CD8-positive, alpha-beta memory T cell (primary cell): ENCODE measurements at regions not wholly inside any gene's neighbourhood (a gene's known extent, or its start where the extent isn't known, plus 50 kb on each side); places are given as distances from the start of the nearest gene placed in this dataset.

Experiments used
- CTCF ChIA-PET: fragments of 350-600 bp; sonication (Branson Sonifier 250); formaldehyde crosslinking; loops from one replicate; lab custom pipeline; 2021; ENCODE audit warnings: antibody characterized with exemption; lab: Charles Lee
- POLR2A ChIA-PET: fragments of 350-600 bp; sonication (Branson Sonifier 250); formaldehyde crosslinking; loops from one replicate; lab custom pipeline; 2021; ENCODE audit warnings: antibody characterized with exemption; lab: Charles Lee
- DNase-seq, 5 donors: peaks; one replicate each; pipeline versions ENCODE4 v3.0.0 to v3.0.0-alpha.2; 2020 to 2022; ENCODE audit warnings: mixed read lengths in 1 of 5
- H3K27ac ChIP-seq: one replicate; pipeline ENCODE4 v1.7.0; 2013; ENCODE audit warnings: low read depth, mild to moderate bottlenecking, low read length, moderate library complexity
- H3K27me3 ChIP-seq: 2 replicates; pipeline ENCODE4 v1.7.0; 2013; ENCODE audit warnings: low read length, mild to moderate bottlenecking; ENCODE audit not compliant: insufficient read depth, poor library complexity, severe bottlenecking
- H3K36me3 ChIP-seq: 2 replicates; pipeline ENCODE4 v1.7.0; 2013; ENCODE audit warnings: mild to moderate bottlenecking, low read length, moderate library complexity; ENCODE audit not compliant: insufficient read depth
- H3K4me1 ChIP-seq: 2 replicates; pipeline ENCODE4 v1.7.0; 2013; ENCODE audit warnings: mild to moderate bottlenecking, low read length, moderate library complexity; ENCODE audit not compliant: insufficient read depth
- H3K4me3 ChIP-seq: 2 replicates; pipeline ENCODE4 v1.7.0; 2013; ENCODE audit warnings: mild to moderate bottlenecking, low read length
- H3K9me3 ChIP-seq: 2 replicates; pipeline ENCODE4 v1.7.0; 2013; ENCODE audit warnings: mild to moderate bottlenecking, low read length
- H3K27ac Mint-ChIP-seq, 8 donors: one replicate each; pipeline ENCODE4 v1.8.0; 2020 to 2021; ENCODE audit warnings: mixed read lengths in 8 of 8, mild to moderate bottlenecking in 6 of 8, inconsistent platforms in 3 of 8, moderate library complexity in 3 of 8
- H3K27me3 Mint-ChIP-seq, 2 donors: one replicate each; pipeline ENCODE4 v1.8.0; 2020 to 2021; ENCODE audit warnings: mixed read lengths in 2 of 2, mild to moderate bottlenecking in 1 of 2, moderate library complexity in 1 of 2
- H3K36me3 Mint-ChIP-seq, 3 donors: one replicate each; pipeline ENCODE4 v1.8.0; 2020 to 2021; ENCODE audit warnings: mixed read lengths in 3 of 3, inconsistent platforms in 1 of 3, mild to moderate bottlenecking in 1 of 3
- H3K4me1 Mint-ChIP-seq, 3 donors: one replicate each; pipeline ENCODE4 v1.8.0; 2020 to 2021; ENCODE audit warnings: mixed read lengths in 3 of 3, inconsistent platforms in 1 of 3, mild to moderate bottlenecking in 1 of 3
- H3K4me3 Mint-ChIP-seq, 7 donors: one replicate each; pipeline ENCODE4 v1.8.0; 2020 to 2021; ENCODE audit warnings: mixed read lengths in 7 of 7, mild to moderate bottlenecking in 6 of 7, moderate library complexity in 4 of 7, inconsistent platforms in 2 of 7
- H3K9me3 Mint-ChIP-seq, 5 donors: one replicate each; pipeline ENCODE4 v1.8.0; 2020 to 2022; ENCODE audit warnings: mixed read lengths in 5 of 5, mild to moderate bottlenecking in 3 of 5, moderate library complexity in 2 of 5, inconsistent platforms in 1 of 5

DNA sequence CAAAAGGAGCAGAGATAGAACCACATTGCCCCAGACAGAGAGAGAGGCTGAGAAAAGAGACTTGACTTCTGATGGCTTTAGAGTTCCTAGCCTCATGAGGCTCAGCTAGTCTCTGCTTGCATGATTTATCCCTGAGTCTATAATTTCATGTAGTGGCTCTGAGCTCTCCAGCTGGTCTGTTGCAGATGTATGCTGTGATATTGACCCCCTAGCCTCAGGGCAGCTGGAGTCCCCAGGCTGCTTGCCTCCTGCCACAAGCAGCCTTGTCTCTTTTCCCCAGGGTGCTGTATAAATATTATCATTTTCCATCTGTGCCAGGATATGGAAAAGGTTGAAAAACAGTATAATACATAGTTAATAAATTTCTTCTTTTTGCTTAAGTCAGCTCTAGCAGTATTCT lies 467.6 kb upstream of the CWC22 start:
- POLR2A ChIA-PET, result no interaction called here
- CTCF ChIA-PET, result no interaction called here
- no peak for DNase-seq
- H3K36me3 ChIP-seq, result no peaks in the 10 kb centered on the region
- H3K27me3 ChIP-seq, result no peaks in the 10 kb centered on the region
- H3K4me3 ChIP-seq, result no peak overlapping the region
- H3K9me3 Mint-ChIP-seq, result no peaks in the 10 kb centered on the region
- H3K4me3 Mint-ChIP-seq, result no peak overlapping the region
- H3K27me3 Mint-ChIP-seq, result peaks cover 0 to 3% of the 10 kb centered on the region in 2 donors
- no peak overlapping the region for H3K27ac Mint-ChIP-seq
- H3K4me1 Mint-ChIP-seq, result no peaks in the 10 kb centered on the region
- no peak overlapping the region for H3K27ac ChIP-seq
- no peaks in the 10 kb centered on the region for H3K4me1 ChIP-seq
- H3K36me3 Mint-ChIP-seq, result no peaks in the 10 kb centered on the region
- H3K9me3 ChIP-seq, result no peaks in the 10 kb centered on the region

DNA sequence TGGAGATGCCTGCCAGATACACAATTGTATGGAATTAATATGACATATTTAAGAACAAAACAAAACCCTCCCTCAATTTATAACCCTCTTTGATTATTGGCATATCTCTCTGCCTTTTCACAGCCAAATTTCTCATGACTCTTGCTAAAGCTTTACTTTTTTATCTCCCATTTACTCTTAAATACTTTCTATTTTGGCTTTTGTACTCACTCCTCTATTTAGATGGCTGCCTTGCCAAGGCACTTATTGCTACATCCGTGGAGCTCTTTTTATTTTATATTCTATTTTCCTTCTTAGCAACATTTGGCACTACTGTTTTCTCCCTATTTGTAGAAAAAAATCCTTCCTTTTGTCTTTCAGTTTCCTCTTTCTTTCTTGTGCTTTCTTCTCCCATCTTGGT lies 466.4 kb upstream of the CWC22 start:
- no peak overlapping the region for H3K27ac ChIP-seq
- H3K9me3 Mint-ChIP-seq, result peaks cover 0 to 2% (median 0%) of the 10 kb centered on the region in 5 donors
- CTCF ChIA-PET, result no interaction called here
- H3K36me3 Mint-ChIP-seq, result no peaks in the 10 kb centered on the region
- POLR2A ChIA-PET, result no interaction called here
- no peak overlapping the region for H3K4me3 Mint-ChIP-seq
- H3K9me3 ChIP-seq, result no peaks in the 10 kb centered on the region
- H3K4me3 ChIP-seq, result no peak overlapping the region
- H3K4me1 Mint-ChIP-seq, result no peaks in the 10 kb centered on the region
- no peaks in the 10 kb centered on the region for H3K36me3 ChIP-seq
- no peak for DNase-seq
- no peaks in the 10 kb centered on the region for H3K27me3 ChIP-seq
- peaks cover 0 to 2% of the 10 kb centered on the region in 2 donors for H3K27me3 Mint-ChIP-seq
- no peak overlapping the region for H3K27ac Mint-ChIP-seq
- H3K4me1 ChIP-seq, result no peaks in the 10 kb centered on the region

DNA sequence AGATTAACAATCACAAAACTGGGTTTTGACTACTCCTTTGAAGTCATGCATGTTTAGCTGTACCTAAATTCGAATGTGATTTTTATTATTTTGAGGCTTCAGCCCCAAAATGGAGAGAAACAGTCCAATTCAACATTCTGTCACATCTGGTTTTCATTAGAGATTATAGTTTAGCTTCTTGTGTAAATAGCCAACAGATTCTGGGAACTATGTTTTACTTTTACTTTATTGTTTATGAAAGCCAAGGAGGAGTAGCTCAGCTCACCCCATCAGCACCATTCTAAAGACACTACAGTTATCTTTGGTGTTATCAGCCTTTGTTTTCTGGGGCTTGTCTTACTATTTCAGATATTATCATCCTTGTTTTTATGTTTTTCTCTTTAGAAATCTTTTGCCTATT lies 465.0 kb upstream of the CWC22 start:
- Mint-ChIP-seq H3K4me1 (no peaks in the 10 kb centered on the region), H3K9me3 (peaks cover 0 to 4% (median 2%) of the 10 kb centered on the region in 5 donors), H3K36me3 (no peaks in the 10 kb centered on the region), H3K27me3 (peaks cover 0 to 2% of the 10 kb centered on the region in 2 donors), H3K27ac (no peak overlapping the region), H3K4me3 (no peak overlapping the region)
- Histone ChIP-seq H3K4me3 (no peak overlapping the region), H3K27ac (no peak overlapping the region), H3K4me1 (no peaks in the 10 kb centered on the region), H3K27me3 (no peaks in the 10 kb centered on the region), H3K36me3 (no peaks in the 10 kb centered on the region), H3K9me3 (no peaks in the 10 kb centered on the region)
- CTCF ChIA-PET, result no interaction called here
- no peak for DNase-seq
- POLR2A ChIA-PET, result no interaction called here

DNA sequence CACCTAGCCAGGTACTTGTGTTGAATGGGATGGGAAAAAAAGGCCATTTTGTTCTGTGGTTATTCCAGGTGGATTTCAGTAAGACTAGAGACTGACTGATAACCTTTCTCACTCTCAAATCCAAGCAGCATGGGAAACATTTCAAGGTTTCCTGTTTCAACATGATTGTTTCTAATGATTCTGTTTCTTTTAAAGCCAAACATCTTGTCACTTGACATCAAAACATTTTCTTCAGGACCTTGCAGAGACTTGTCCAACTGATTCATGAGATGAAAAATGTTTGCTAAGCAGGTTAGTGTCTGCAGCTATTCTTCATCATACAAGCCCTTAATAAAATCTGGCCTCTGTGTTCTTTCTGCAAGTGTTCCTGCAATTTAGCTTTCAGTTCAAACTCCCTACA lies 456.5 kb upstream of the CWC22 start:
- POLR2A ChIA-PET, result no interaction called here
- H3K4me3 ChIP-seq, result no peak overlapping the region
- H3K27me3 ChIP-seq, result no peaks in the 10 kb centered on the region
- Mint-ChIP-seq H3K4me3 (no peak overlapping the region), H3K9me3 (peaks cover 0 to 4% (median 3%) of the 10 kb centered on the region in 5 donors), H3K27me3 (peaks cover 3 to 6% of the 10 kb centered on the region in 2 donors), H3K36me3 (no peaks in the 10 kb centered on the region), H3K27ac (no peak overlapping the region), H3K4me1 (no peaks in the 10 kb centered on the region)
- CTCF ChIA-PET, result no interaction called here
- no peaks in the 10 kb centered on the region for H3K9me3 ChIP-seq
- H3K36me3 ChIP-seq, result no peaks in the 10 kb centered on the region
- no peaks in the 10 kb centered on the region for H3K4me1 ChIP-seq
- no peak overlapping the region for H3K27ac ChIP-seq
- DNase-seq, result no peak

DNA sequence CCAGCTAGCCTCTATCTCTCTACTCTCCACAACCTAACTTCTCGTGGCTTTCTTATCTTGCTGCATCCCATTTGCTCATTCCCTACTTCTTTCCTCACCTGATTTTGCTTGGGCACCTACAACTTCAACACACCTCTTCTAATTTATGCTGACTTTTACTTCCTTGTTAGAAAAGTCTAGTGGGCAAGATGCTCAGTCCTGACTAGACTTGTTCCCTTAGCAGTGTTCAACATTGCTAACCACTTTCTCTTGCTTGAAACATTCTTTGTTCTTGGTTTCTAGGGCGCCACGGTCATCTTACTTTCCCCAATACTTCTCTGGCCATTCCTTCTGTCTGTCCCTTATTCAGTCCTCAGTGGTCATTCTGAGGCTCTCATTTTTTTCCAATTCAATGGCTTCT lies 454.7 kb upstream of the CWC22 start:
- no peak overlapping the region for H3K27ac Mint-ChIP-seq
- H3K4me1 Mint-ChIP-seq, result no peaks in the 10 kb centered on the region
- Histone ChIP-seq H3K36me3 (no peaks in the 10 kb centered on the region), H3K27ac (no peak overlapping the region), H3K9me3 (no peaks in the 10 kb centered on the region), H3K4me3 (no peak overlapping the region), H3K27me3 (no peaks in the 10 kb centered on the region), H3K4me1 (no peaks in the 10 kb centered on the region)
- H3K4me3 Mint-ChIP-seq, result no peak overlapping the region
- peaks cover 0 to 3% (median 0%) of the 10 kb centered on the region in 5 donors for H3K9me3 Mint-ChIP-seq
- ChIA-PET POLR2A (no interaction called here), CTCF (interaction anchor here (0.6 kb wide), 1 partner anchor 499 kb away, joined by 3 read pairs; no protein-coding TSS in a partner anchor)
- no peaks in the 10 kb centered on the region for H3K36me3 Mint-ChIP-seq
- no peak for DNase-seq
- peaks cover 3 to 6% of the 10 kb centered on the region in 2 donors for H3K27me3 Mint-ChIP-seq

DNA sequence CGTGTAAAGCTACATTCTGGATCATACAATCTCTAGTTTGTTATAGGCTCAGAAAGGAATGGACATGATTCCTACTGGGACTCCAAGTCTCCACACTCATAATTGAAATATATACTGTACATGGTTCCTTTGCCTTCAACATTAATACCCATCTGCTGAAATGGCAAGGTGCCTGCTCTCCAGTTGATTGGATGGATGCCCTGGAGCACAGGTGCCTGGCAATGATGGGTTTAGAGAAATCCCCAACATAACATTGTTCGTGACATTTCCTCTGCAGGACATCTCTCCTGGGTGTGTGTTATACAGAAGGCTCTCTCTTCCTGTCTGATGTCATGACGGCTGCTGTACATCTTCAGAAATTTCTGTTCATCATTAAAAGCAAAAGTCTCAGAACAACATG lies 449.7 kb upstream of the CWC22 start:
- H3K4me1 ChIP-seq, result no peaks in the 10 kb centered on the region
- no peaks in the 10 kb centered on the region for H3K9me3 ChIP-seq
- no peaks in the 10 kb centered on the region for H3K36me3 ChIP-seq
- no peaks in the 10 kb centered on the region for H3K4me1 Mint-ChIP-seq
- no peaks in the 10 kb centered on the region for H3K9me3 Mint-ChIP-seq
- DNase-seq, result no peak
- no peaks in the 10 kb centered on the region for H3K27me3 Mint-ChIP-seq
- CTCF ChIA-PET, result interaction anchor here (1.1 kb wide), 1 partner anchor 10 kb away, joined by 5 read pairs; no protein-coding TSS in a partner anchor
- no peaks in the 10 kb centered on the region for H3K36me3 Mint-ChIP-seq
- H3K27ac ChIP-seq, result no peak overlapping the region
- POLR2A ChIA-PET, result no interaction called here
- no peak overlapping the region for H3K4me3 ChIP-seq
- H3K27me3 ChIP-seq, result no peaks in the 10 kb centered on the region
- H3K4me3 Mint-ChIP-seq, result no peak overlapping the region
- no peak overlapping the region for H3K27ac Mint-ChIP-seq

DNA sequence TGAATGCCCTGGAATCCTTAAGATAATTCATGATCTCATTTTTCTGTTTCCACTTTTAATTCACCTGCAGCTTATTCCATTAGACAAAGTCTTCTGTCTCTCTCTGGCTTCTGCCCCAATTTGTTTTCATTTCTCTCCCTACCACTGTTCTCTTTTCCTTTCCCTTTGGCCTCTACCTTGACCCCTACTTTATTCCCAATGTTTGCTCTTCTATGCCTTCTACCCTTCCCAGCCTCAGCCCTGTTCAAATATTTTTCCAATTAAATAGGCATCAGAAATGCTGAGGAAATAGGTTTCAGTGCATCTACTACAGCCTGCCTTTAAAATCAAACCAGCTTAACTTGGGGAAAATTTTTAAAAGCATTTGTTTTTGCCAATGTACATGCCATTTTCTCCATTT lies 443.7 kb upstream of the CWC22 start:
- Mint-ChIP-seq H3K4me1 (no peaks in the 10 kb centered on the region), H3K4me3 (no peak overlapping the region), H3K27ac (peak overlapping the region in 1 of 8 donors; percentile 6), H3K27me3 (no peaks in the 10 kb centered on the region), H3K9me3 (no peaks in the 10 kb centered on the region), H3K36me3 (no peaks in the 10 kb centered on the region)
- DNase-seq, result no peak
- Histone ChIP-seq H3K4me3 (no peak overlapping the region), H3K27ac (no peak overlapping the region), H3K9me3 (no peaks in the 10 kb centered on the region), H3K36me3 (no peaks in the 10 kb centered on the region), H3K27me3 (no peaks in the 10 kb centered on the region), H3K4me1 (no peaks in the 10 kb centered on the region)
- CTCF ChIA-PET, result no interaction called here
- POLR2A ChIA-PET, result no interaction called here

DNA sequence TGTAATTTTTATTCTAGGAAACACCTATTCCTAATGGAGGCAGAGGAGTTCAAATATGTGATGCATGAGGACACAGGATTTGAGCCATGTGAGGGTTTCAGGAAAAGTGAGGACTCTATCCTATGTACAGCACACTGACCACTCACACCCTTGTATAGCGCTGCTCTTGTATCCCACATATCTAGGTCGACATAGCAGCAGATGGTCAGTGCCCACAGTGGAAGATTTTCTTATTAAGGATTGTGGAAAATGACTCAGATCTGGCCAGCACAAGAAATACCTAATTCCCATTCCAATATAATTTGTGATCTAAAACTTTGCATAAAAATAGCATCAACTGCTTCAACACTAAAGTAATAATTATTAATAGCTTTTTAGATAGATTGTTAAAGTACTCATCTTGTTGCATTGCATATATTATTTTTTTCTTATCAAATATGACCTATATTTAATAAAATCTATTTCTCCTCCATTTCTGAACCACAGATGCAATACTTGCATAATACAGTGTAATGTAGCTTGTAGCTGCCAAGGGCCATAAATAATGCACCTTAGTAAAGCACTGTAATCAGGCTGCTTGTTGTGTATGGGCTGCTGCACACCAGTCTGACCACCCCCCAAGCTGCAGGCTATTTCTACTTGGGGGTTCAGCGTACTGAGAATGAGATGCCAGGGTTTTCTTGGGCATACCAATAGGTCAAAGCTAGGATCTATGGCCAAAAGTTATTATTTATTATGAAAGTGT lies 442.2 kb upstream of the CWC22 start:
- Mint-ChIP-seq H3K9me3 (no peaks in the 10 kb centered on the region), H3K4me1 (no peaks in the 10 kb centered on the region), H3K36me3 (no peaks in the 10 kb centered on the region), H3K27ac (no peak overlapping the region), H3K27me3 (no peaks in the 10 kb centered on the region), H3K4me3 (no peak overlapping the region)
- no peak overlapping the region for H3K27ac ChIP-seq
- CTCF ChIA-PET, result no interaction called here
- no peak for DNase-seq
- H3K36me3 ChIP-seq, result no peaks in the 10 kb centered on the region
- no peaks in the 10 kb centered on the region for H3K4me1 ChIP-seq
- POLR2A ChIA-PET, result no interaction called here
- no peaks in the 10 kb centered on the region for H3K9me3 ChIP-seq
- no peak overlapping the region for H3K4me3 ChIP-seq
- no peaks in the 10 kb centered on the region for H3K27me3 ChIP-seq
